Fibroblast of lung (primary cell): ENCODE measurements at regions not wholly inside any gene's neighbourhood (a gene's known extent, or its start where the extent isn't known, plus 50 kb on each side); places are given as distances from the start of the nearest gene placed in this dataset.

ENCODE experiments used
- EZH2 ChIP-seq: IDR thresholded peaks from 2 replicates; pipeline ENCODE4 v1.5.1; 2012; ENCODE audit warnings: low read length, control low read depth, mild to moderate bottlenecking; ENCODE audit errors: missing control alignments
- TF ChIP-seq, protein P1 (sequence below), 2 donors: IDR thresholded peaks in 1 of 2; conservative IDR thresholded peaks in 1 of 2; 1 replicate in 1 of 2; 2 replicates in 1 of 2; pipeline ENCODE4 v1.5.1; 2011 to 2012; ENCODE audit warnings: low read length in 2 of 2, control low read depth in 1 of 2, inconsistent platforms in 1 of 2, low read depth in 1 of 2, mild to moderate bottlenecking in 1 of 2

DNA sequence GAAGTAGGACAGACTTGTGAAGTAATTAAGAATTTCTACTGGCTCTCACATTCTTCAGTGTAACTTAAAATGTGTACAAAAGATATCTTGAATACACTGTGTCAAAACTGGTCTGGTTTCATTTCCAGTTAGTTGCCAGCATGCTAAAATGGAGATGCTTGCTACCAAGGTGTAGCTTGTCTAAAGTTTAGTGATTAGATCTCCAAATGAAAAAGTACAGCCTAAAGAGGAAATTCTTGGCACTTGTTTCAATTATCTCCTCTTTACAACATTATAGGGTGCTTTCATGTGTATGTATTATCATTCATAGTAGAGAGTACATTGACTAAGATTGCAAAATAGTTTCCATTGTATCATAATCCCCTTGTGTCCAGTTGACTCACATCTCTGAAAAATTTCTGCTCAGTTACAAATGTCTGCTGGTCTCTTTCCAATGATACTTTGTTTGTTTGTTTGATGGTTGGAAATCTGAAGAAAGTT, 97.3 kb upstream of the SPRY1 start:
- TF ChIP-seq, protein P1, sequence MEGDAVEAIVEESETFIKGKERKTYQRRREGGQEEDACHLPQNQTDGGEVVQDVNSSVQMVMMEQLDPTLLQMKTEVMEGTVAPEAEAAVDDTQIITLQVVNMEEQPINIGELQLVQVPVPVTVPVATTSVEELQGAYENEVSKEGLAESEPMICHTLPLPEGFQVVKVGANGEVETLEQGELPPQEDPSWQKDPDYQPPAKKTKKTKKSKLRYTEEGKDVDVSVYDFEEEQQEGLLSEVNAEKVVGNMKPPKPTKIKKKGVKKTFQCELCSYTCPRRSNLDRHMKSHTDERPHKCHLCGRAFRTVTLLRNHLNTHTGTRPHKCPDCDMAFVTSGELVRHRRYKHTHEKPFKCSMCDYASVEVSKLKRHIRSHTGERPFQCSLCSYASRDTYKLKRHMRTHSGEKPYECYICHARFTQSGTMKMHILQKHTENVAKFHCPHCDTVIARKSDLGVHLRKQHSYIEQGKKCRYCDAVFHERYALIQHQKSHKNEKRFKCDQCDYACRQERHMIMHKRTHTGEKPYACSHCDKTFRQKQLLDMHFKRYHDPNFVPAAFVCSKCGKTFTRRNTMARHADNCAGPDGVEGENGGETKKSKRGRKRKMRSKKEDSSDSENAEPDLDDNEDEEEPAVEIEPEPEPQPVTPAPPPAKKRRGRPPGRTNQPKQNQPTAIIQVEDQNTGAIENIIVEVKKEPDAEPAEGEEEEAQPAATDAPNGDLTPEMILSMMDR (conservative IDR thresholded peaks at IDR 0.05 in 1 of 2, IDR thresholded peaks at IDR 0.05 in 1 of 2; ENCODE audit: low read depth in 1 of 2, low read length in 2 of 2), result no peak
- TF ChIP-seq EZH2, result no peak
